GM19395 (cell line): ENCODE measurements at regions not wholly inside any gene's neighbourhood (a gene's known extent, or its start where the extent isn't known, plus 50 kb on each side); places are given as distances from the start of the nearest gene placed in this dataset.
A peak's percentile ranks its signal among the peaks of the same experiment; 100 is the strongest.
"Not testable (repeated sequence)": the region's sequence is repeated elsewhere in the genome, so short reads cannot be mapped to it uniquely, and the experiment has no call there.

Experiments used
- ATAC-seq: cut with Tn5 transposase; IDR thresholded peaks from one replicate; pipeline ENCODE4 v1.9.1; 2021; ENCODE audit warnings: mild to moderate bottlenecking, moderate library complexity; ENCODE audit not compliant: unreplicated experiment

- ATAC-seq: no peak
Measured at GRCh38 chr6:166705069-166705468, 78.0 kb upstream of the RPS6KA2 start.

- ATAC-seq: no peak
Measured at GRCh38 chr6:166704171-166704570, 77.1 kb upstream of the RPS6KA2 start.

- no peak for ATAC-seq
Measured at GRCh38 chr6:166703149-166703710, 76.2 kb upstream of the RPS6KA2 start.

GRCh38 chr6:166701424-166701823 lies 74.4 kb upstream of the RPS6KA2 start:
- not testable (repeated sequence) for ATAC-seq

GRCh38 chr6:166700871-166701270 lies 73.8 kb upstream of the RPS6KA2 start:
- not testable (repeated sequence) for ATAC-seq

- ATAC-seq: peak; percentile 69
Measured at GRCh38 chr6:166697113-166697512, 70.1 kb upstream of the RPS6KA2 start.

- ATAC-seq: no peak
Measured at GRCh38 chr6:166693880-166694279, 66.8 kb upstream of the RPS6KA2 start.

GRCh38 chr6:166692723-166693302 lies 65.8 kb upstream of the RPS6KA2 start:
- ATAC-seq: no peak

- ATAC-seq: no peak
Measured at GRCh38 chr6:166691746-166692145, 64.7 kb upstream of the RPS6KA2 start.

- no peak for ATAC-seq
Measured at GRCh38 chr6:166691199-166691598, 64.1 kb upstream of the RPS6KA2 start.

- no peak for ATAC-seq
Measured at GRCh38 chr6:166689687-166690086, 62.6 kb upstream of the RPS6KA2 start.

GRCh38 chr6:166688901-166689300 lies 61.9 kb upstream of the RPS6KA2 start:
- no peak for ATAC-seq

GRCh38 chr6:166687879-166688205 lies 60.8 kb upstream of the RPS6KA2 start:
- ATAC-seq: no peak

GRCh38 chr6:166687070-166687878 lies 60.2 kb upstream of the RPS6KA2 start:
- ATAC-seq: no peak

- no peak for ATAC-seq
Measured at GRCh38 chr6:166686317-166686716, 59.3 kb upstream of the RPS6KA2 start.

GRCh38 chr6:166684866-166685265 lies 57.8 kb upstream of the RPS6KA2 start:
- no peak for ATAC-seq

- no peak for ATAC-seq
Measured at GRCh38 chr6:166684170-166684569, 57.1 kb upstream of the RPS6KA2 start.

- no peak for ATAC-seq
Measured at GRCh38 chr6:166683477-166683876, 56.4 kb upstream of the RPS6KA2 start.

GRCh38 chr6:166679566-166679965 lies 52.5 kb upstream of the RPS6KA2 start:
- no peak for ATAC-seq

GRCh38 chr6:166678426-166678825 lies 51.4 kb upstream of the RPS6KA2 start:
- no peak for ATAC-seq

GRCh38 chr6:166677941-166678340 lies 50.9 kb upstream of the RPS6KA2 start:
- no peak for ATAC-seq
